ENCODE measurements at regions not wholly inside any gene's neighbourhood (a gene's known extent, or its start where the extent isn't known, plus 50 kb on each side); places are given as distances from the start of the nearest gene placed in this dataset.
A peak's percentile ranks its signal among the peaks of the same experiment; 100 is the strongest.

DNA sequence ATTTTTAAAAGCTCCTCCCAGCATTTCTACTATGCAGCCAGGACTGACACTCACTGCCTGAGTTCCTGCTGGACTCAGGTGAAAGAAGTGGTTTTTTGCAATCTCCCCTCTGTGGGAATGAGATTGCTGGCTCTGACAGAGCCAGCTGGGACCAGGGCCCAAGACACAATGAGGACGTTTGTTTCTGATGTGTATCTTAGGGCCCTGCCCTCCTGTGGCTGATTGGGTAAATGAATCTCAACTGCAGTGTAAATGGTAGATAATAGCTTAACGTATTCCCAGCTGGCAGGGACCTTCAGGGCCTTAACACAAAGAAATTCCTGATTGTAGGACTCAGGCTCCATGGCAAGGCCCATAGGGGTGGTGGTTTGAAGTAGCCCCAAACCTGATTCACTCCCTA is 85.8 kb upstream of the PRPS1 start:
- no peak overlapping the region for H3K4me2 ChIP-seq (ENCODE audit: control insufficient read depth, insufficient read depth)
- in situ Hi-C loops (cut with MboI) (no loop called here), intact Hi-C loops (cut with micrococcal nuclease; ENCODE audit: unreplicated experiment) (no loop called here)
- no peaks in the 10 kb centered on the region; the same call in 1 of the 2 replicates for H4K20me1 ChIP-seq (ENCODE audit: control insufficient read depth, insufficient read depth)
- ChIA-PET SMC1A (ENCODE audit: uncharacterized antibody, unreplicated experiment) (interaction anchor here (0.6 to 1.2 kb wide), 2 partner anchors 117 to 351 kb away, joined by 3 to 5 read pairs; no protein-coding TSS in a partner anchor), CTCF (interaction anchor here (0.9 to 1.2 kb wide), 5 partner anchors 12 to 91 kb away, joined by 3 to 5 read pairs (median 3); no protein-coding TSS in a partner anchor), POLR2A (no interaction called here), RAD21 (ENCODE audit: unreplicated experiment) (interaction anchor here (1.0 kb wide), 2 partner anchors 10 to 543 kb away, joined by 3 read pairs; no protein-coding TSS in a partner anchor)
- no peak overlapping the region for H2AFZ ChIP-seq (ENCODE audit: control insufficient read depth, low read depth, low read length)
- H3K4me1 ChIP-seq (ENCODE audit: control insufficient read depth, insufficient read depth, low read length): no peaks in the 10 kb centered on the region
- FAIRE-seq: no peak
- 0% methylated on average over 2 of the region's 2 CpGs for WGBS (ENCODE audit: insufficient coverage, insufficient replicate concordance, low lambda C conversion rate, missing lambda C conversion rate)
- peak; percentile 54 for ATAC-seq
- no peak overlapping the region for H3K9ac ChIP-seq (ENCODE audit: control insufficient read depth, insufficient read depth, low read length)
- DNase-seq (ENCODE audit: low read depth, low spot score): no peak
- H3K27ac ChIP-seq (ENCODE audit: control insufficient read depth, insufficient read depth): no peak overlapping the region
- no peaks in the 10 kb centered on the region for H3K79me2 ChIP-seq (ENCODE audit: control insufficient read depth, insufficient read depth, low read length)
- BruUV-seq (replicated peaks): no TSS peak
- H3K9me3 ChIP-seq (replicated peaks; ENCODE audit: control insufficient read depth, insufficient read depth, low read length): no peaks in the 10 kb centered on the region
- TF ChIP-seq SMC3 (IDR thresholded peaks at IDR 0.05; ENCODE audit: borderline replicate concordance, low read length): peak; percentile 20; the same call in 1 of the 2 replicates
- no peak for TF ChIP-seq LARP7 (IDR thresholded peaks at IDR 0.05)
- no peak overlapping the region for H3K4me3 ChIP-seq
- H3K36me3 ChIP-seq (ENCODE audit: control insufficient read depth in 2 of 2, insufficient read depth in 2 of 2, low read length in 1 of 2): no peaks in the 10 kb centered on the region
- no peaks in the 10 kb centered on the region for H3K27me3 ChIP-seq (replicated peaks in 1 of 2; ENCODE audit: control insufficient read depth in 2 of 2, insufficient read depth in 2 of 2, low read length in 1 of 2)

- H3K9me3 ChIP-seq (replicated peaks; ENCODE audit: control insufficient read depth, insufficient read depth, low read length): no peaks in the 10 kb centered on the region
- intact Hi-C loops (cut with micrococcal nuclease; ENCODE audit: unreplicated experiment) (no loop called here), in situ Hi-C loops (cut with MboI) (no loop called here)
- H3K27me3 ChIP-seq (replicated peaks in 1 of 2; ENCODE audit: control insufficient read depth in 2 of 2, insufficient read depth in 2 of 2, low read length in 1 of 2): no peaks in the 10 kb centered on the region; a peak in 1 of 4 replicates
- no peaks in the 10 kb centered on the region for H3K79me2 ChIP-seq (ENCODE audit: control insufficient read depth, insufficient read depth, low read length)
- no peaks in the 10 kb centered on the region for H3K4me1 ChIP-seq (ENCODE audit: control insufficient read depth, insufficient read depth, low read length)
- ChIA-PET POLR2A (no interaction called here), CTCF (no interaction called here), SMC1A (ENCODE audit: uncharacterized antibody, unreplicated experiment) (no interaction called here), RAD21 (ENCODE audit: unreplicated experiment) (no interaction called here)
- DNase-seq (ENCODE audit: low read depth, low spot score): no peak
- H3K4me2 ChIP-seq (ENCODE audit: control insufficient read depth, insufficient read depth): no peak overlapping the region
- no peak overlapping the region for H2AFZ ChIP-seq (ENCODE audit: control insufficient read depth, low read depth, low read length)
- WGBS (ENCODE audit: insufficient coverage, insufficient replicate concordance, low lambda C conversion rate, missing lambda C conversion rate): 18% methylated on average over 7 of the region's 7 CpGs
- H3K4me3 ChIP-seq: no peak overlapping the region
- no peaks in the 10 kb centered on the region for H3K36me3 ChIP-seq (ENCODE audit: control insufficient read depth in 2 of 2, insufficient read depth in 2 of 2, low read length in 1 of 2)
- FAIRE-seq: no peak
- no peaks in the 10 kb centered on the region; the same call in 1 of the 2 replicates for H4K20me1 ChIP-seq (ENCODE audit: control insufficient read depth, insufficient read depth)
- no TSS peak for BruUV-seq (replicated peaks)
- no peak for TF ChIP-seq CREM (IDR thresholded peaks at IDR 0.05; ENCODE audit: low read depth)
- no peak for ATAC-seq
- H3K27ac ChIP-seq (ENCODE audit: control insufficient read depth, insufficient read depth): no peak overlapping the region
- H3K9ac ChIP-seq (ENCODE audit: control insufficient read depth, insufficient read depth, low read length): no peak overlapping the region
Observed at GRCh38 chrX:107547621-107548020, 80.7 kb upstream of the PRPS1 start.
